ENCODE measurements at regions not wholly inside any gene's neighbourhood (a gene's known extent, or its start where the extent isn't known, plus 50 kb on each side); places are given as distances from the start of the nearest gene placed in this dataset.

- TF ChIP-seq CTCF (IDR thresholded peaks at IDR 0.05) (no peak), POLR2A (IDR thresholded peaks at IDR 0.05) (no peak)
Measured at GRCh38 chr4:138749303-138749702, 266.3 kb upstream of the NOCT start.

All from lower leg skin (tissue), 3 donors.